ENCODE measurements at regions not wholly inside any gene's neighbourhood (a gene's known extent, or its start where the extent isn't known, plus 50 kb on each side); places are given as distances from the start of the nearest gene placed in this dataset.
A peak's percentile ranks its signal among the peaks of the same experiment; 100 is the strongest.
"Not testable (repeated sequence)": the region's sequence is repeated elsewhere in the genome, so short reads cannot be mapped to it uniquely, and the experiment has no call there.

- DNase-seq = no peak
- Histone ChIP-seq H3K27ac (no peak overlapping the region), H3K36me3 (peaks cover 0 to 13% (median 0%) of the 10 kb centered on the region in 3 donors), H3K27me3 (no peaks in the 10 kb centered on the region), H3K9me3 (peaks cover 0 to 18% (median under 1%) of the 10 kb centered on the region in 3 donors), H3K4me3 (no peak overlapping the region), H3K4me1 (peaks cover 0 to 16% (median 3%) of the 10 kb centered on the region in 4 donors)
- no peak for TF ChIP-seq CTCF (IDR thresholded peaks at IDR 0.05)
- intact Hi-C loops (cut with DNase I; ENCODE audit: low total_unique reads) = no loop called here
Measured at GRCh38 chr10:113485736-113486135, 67.1 kb upstream of the HABP2 start.

GRCh38 chr10:113486531-113486930 lies 66.3 kb upstream of the HABP2 start:
- no peak overlapping the region for H3K4me3 ChIP-seq
- TF ChIP-seq CTCF (IDR thresholded peaks at IDR 0.05) = no peak
- H3K36me3 ChIP-seq = peaks cover 0 to 13% (median 0%) of the 10 kb centered on the region in 3 donors
- no peaks in the 10 kb centered on the region for H3K27me3 ChIP-seq
- peaks cover 0 to 24% (median 10%) of the 10 kb centered on the region in 4 donors for H3K4me1 ChIP-seq
- DNase-seq = no peak
- intact Hi-C loops (cut with DNase I; ENCODE audit: low total_unique reads) = no loop called here
- peaks cover 0 to 10% (median 0%) of the 10 kb centered on the region in 3 donors for H3K9me3 ChIP-seq
- no peak overlapping the region for H3K27ac ChIP-seq

GRCh38 chr10:113487154-113487553 lies 65.7 kb upstream of the HABP2 start:
- H3K27ac ChIP-seq = no peak overlapping the region
- H3K9me3 ChIP-seq = peaks cover 0 to 4% (median 0%) of the 10 kb centered on the region in 3 donors
- no peak overlapping the region for H3K4me3 ChIP-seq
- no peak for TF ChIP-seq CTCF (IDR thresholded peaks at IDR 0.05)
- intact Hi-C loops (cut with DNase I; ENCODE audit: low total_unique reads) = no loop called here
- H3K36me3 ChIP-seq = peaks cover 0 to 13% (median 0%) of the 10 kb centered on the region in 3 donors
- H3K4me1 ChIP-seq = peaks cover 0 to 30% (median 13%) of the 10 kb centered on the region in 4 donors
- DNase-seq = no peak
- H3K27me3 ChIP-seq = no peaks in the 10 kb centered on the region

GRCh38 chr10:113488186-113488585 lies 64.7 kb upstream of the HABP2 start:
- intact Hi-C loops (cut with DNase I; ENCODE audit: low total_unique reads) = no loop called here
- Histone ChIP-seq H3K4me3 (no peak overlapping the region), H3K9me3 (peaks cover 0 to under 1% (median 0%) of the 10 kb centered on the region in 3 donors), H3K27me3 (no peaks in the 10 kb centered on the region), H3K36me3 (peaks cover 0 to 13% (median 0%) of the 10 kb centered on the region in 3 donors), H3K27ac (no peak overlapping the region), H3K4me1 (peaks cover 0 to 41% (median 21%) of the 10 kb centered on the region in 4 donors)
- TF ChIP-seq CTCF (IDR thresholded peaks at IDR 0.05) = no peak
- DNase-seq = no peak

- intact Hi-C loops (cut with DNase I; ENCODE audit: low total_unique reads); H3K4me3 ChIP-seq; DNase-seq; H3K27me3 ChIP-seq; H3K9me3 ChIP-seq; H3K27ac ChIP-seq: not testable (repeated sequence)
- H3K36me3 ChIP-seq = peaks cover 0 to 11% (median 0%) of the 10 kb centered on the region in 3 donors
- peaks cover 0 to 54% (median 35%) of the 10 kb centered on the region in 4 donors for H3K4me1 ChIP-seq
Measured at GRCh38 chr10:113489522-113489921, 63.3 kb upstream of the HABP2 start.

- intact Hi-C loops (cut with DNase I; ENCODE audit: low total_unique reads) = no loop called here
- Histone ChIP-seq H3K4me1 (peaks cover 0 to 78% (median 53%) of the 10 kb centered on the region in 4 donors), H3K4me3 (peak overlapping the region; percentile 32 to 33), H3K9me3 (no peaks in the 10 kb centered on the region), H3K27me3 (no peaks in the 10 kb centered on the region), H3K36me3 (no peaks in the 10 kb centered on the region), H3K27ac (peak overlapping the region; percentile 72 to 76)
- no peak for DNase-seq
- no peak for TF ChIP-seq CTCF (IDR thresholded peaks at IDR 0.05)
Measured at GRCh38 chr10:113491967-113492565, 60.8 kb upstream of the HABP2 start.

Measured in tibial artery (tissue), 4 donors.